SW480 (cell line): ENCODE measurements at regions not wholly inside any gene's neighbourhood (a gene's known extent, or its start where the extent isn't known, plus 50 kb on each side); places are given as distances from the start of the nearest gene placed in this dataset.
"Not testable (repeated sequence)": the region's sequence is repeated elsewhere in the genome, so short reads cannot be mapped to it uniquely, and the experiment has no call there.

Experiments
- DNase-seq: peaks from one replicate; pipeline ENCODE4 v3.0.0-alpha.2; 2016; ENCODE audit warnings: low spot score

DNA sequence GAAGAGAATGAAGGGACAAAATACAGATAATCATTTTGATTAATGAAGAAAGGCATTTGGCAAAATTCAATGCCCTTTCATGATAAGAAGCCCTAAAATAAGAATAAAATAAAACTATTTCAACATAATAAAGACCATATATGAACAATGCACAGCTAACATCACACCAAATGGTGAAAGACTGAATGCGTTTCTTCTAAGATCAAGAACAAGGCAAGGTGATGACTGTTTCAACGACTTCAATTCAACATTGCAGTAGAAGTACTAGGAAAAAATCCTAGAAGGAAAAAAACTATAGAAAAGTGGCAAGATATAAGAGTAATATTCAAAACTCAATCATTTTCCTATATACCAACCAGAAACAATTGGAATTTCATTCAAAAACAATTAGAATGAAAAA is 280.1 kb upstream of the GRM7 start:
- DNase-seq: no peak

DNA sequence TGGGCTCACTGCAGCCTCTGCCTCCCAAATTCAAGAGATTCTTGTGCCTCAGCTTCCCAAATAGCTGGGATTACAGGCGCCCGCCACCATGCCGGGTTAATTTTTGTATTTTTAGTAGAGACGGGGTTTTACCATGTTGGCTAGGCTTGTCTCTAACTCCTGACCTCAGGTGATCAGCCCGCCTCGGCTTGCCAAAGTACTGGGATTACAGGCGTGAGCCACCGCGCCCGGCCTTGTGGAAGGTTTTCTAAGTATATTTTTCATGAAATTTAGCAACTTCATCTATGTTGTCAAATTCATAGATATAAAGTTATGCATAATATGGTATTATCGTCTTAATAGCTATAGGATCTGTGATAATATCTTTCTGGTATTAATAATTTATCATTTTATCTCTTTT is 275.6 kb upstream of the GRM7 start:
- DNase-seq: no peak

DNA sequence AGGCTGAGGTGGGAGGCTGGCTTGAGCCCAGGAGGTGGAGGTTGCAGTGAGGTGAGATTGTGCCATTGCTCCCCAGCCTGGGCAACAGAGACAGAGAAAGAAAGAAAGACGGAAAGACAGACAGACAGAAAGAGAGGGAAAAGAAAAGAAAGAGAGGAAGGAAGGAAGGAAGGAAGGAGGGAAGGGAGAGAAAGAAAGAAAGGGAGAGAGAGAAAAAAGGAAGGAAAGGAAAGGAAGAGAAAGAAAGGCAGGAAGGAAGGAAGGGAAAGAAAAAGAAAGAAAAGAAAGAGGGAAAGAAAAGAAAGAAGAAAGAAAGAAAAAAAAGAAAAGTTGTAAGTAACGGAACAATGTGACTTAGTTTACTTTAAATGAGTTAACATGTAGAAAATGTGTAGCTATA is 260.7 kb upstream of the GRM7 start:
- no peak for DNase-seq

DNA sequence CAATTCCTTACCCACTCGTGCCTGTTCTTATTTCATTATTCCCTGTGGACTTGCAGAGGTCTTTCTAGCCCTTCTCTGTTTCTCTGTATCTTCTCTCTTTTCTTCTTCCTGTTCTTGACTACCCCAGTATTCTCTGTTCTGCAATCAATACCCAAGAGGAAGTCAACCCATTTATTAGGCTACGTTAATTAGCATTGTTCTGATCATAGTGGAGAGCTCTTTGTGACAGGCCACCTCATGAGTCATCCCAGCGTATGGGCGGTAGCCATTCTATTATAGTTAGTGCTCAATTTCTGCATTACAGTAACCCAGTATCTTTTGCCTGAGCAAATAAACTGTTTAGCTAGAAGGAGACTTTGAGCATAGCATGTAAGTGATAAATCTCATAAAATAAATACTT is 259.5 kb upstream of the GRM7 start:
- peak; percentile 25 for DNase-seq

DNA sequence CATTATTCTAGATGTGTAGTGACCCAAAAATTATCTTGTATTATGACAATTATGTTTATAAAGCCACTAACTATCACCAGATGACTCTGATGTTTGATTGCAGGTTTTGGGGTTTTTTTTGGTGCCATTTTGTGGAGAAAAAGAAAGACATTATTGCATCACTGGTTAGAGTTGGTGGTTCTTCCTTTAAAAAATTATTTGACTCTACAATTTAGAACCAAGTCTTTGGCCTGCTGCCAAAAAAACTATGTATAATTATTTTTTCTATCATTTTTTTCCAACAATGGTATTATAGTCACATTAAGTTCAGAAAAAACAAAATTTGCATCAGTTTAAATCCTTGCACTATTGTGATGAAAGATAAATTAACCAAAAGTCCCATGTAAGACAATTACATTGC is 258.6 kb upstream of the GRM7 start:
- DNase-seq: no peak

DNA sequence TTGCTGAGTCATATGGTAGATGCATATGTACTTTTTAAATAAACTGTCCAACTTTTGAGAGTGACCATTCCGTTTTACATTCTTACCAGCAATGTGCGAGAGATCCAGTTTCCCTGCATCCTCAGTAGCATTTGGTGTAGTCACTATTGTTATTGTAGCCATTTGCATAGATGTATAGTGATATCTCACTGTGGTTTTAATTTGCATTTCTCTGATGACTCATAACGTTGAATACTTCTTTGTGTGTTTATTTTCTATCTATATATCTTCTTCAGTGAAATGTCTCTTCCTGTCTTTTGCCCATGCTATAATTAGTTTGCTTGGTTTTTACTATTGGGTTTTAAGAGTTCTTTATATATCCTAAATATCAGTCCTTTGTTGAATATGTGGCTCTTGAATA is 255.7 kb upstream of the GRM7 start:
- peak; percentile 33 for DNase-seq

DNA sequence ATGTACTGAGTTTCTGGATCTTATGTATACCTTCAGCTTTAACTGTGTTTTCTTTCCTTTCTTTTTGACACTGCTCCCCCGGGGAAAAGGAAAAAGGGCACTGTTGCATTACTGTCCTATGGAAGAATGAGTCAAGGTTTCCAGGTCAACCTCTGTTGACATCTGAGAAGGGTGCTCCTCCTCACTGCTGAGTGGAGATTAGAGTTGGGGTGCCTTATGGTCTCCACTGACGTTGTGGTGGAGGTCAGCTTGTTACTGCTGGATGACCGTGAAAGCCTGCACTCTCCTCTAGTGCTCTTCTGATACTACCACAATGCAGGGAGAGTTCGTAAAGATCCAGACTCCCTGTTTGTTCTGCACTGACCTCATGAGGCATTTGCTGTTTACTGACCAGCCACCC is 252.1 kb upstream of the GRM7 start:
- no peak for DNase-seq

DNA sequence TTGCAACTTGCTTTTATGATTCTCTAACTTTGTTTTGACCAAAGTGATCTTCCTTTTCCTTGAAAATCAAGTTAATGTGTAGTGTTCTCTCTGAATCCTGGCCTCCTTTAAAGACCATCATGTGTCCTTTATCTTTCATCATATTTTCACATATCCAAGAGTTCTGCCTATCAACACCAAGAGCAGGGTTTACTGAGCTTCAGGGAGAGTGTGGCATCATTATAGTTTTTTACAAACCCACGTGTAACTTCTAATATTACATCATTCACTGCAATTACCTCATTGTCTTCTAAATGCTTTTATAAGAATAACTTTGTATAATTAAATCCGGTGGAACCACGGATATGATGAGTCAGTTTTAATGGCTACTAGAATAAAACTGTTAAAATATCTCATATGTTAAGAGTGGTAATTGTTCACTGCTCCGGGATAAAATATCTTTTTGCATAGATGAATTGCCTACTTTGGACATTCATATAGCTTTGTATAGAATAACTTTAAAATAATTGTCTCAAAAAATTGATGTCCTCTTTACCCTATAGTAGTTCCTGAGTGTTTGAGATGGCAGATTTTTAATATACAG is 248.8 kb upstream of the GRM7 start:
- DNase-seq: no peak

DNA sequence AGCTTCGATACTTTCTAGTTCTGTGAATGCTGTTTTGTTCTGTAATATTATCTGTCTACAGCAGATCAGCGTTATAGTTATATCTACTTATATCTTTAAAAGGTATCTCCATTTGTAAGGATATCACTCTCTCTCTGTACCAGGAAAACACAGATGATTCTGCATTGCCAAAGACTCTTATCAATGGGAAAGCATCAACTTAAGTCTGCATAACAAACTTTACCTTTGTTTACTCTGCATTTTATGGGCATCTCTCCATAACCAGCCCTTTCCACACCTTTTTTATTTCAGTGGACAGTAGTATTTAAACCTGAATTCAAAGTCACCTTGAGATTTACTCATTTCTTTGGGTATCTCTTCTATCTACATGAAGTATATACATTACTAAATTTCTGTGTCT is 238.7 kb upstream of the GRM7 start:
- no peak for DNase-seq

DNA sequence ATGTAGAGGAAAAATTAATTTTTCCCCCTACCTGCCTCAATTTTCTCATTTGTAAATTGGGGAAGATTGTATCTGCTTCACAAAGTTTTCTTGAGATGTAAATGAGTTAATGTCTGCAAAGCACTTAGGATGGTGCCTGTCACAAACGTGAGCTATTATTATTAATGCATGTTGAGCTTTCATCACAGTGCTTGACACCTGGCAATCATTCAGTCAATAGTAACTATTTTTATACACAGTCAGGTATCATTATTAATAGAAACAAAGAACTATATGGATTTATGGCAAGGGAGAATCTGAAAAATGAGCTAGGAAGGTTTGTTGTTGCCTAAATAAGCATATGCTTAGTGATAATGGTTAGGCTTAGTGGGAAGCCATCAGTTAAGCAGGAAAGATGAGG is 238.2 kb upstream of the GRM7 start:
- no peak for DNase-seq

DNA sequence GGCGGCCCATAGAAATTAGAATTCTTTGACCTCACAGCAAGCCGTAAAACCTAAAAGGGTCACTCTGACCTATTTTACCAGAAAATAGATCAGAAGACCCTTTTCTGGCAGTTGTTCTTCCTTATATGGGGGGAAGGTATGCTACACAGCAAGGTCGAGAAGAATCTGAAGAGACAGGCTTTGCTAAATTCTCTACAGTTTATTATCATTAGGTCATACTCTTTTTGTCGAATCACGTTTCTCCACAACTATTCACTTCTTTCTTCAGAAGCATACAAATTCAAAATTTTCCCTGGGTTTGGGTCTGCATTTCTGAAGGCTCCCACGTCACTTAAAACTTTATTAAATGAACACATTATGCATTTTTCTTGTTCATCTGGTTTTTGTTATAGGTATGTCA is 229.5 kb upstream of the GRM7 start:
- no peak for DNase-seq

DNA sequence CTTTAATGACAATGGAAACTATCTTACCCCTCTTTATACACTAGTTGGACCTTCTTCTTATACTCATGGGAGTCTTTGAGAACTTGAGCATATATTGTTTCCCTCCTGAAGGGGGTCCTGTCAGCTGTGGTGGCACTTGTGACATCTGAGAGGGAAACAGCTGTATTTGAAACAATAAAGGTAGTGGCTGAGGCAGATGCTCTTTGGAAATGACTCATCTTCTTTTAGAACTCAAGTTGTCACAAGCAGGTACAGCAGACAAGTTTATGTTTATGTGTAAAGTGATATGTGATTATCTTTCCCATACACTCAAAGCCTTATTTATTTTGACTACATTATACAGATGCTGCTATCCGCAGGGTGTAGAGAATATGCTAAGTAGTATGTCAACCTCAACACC is 220.0 kb upstream of the GRM7 start:
- DNase-seq: no peak

DNA sequence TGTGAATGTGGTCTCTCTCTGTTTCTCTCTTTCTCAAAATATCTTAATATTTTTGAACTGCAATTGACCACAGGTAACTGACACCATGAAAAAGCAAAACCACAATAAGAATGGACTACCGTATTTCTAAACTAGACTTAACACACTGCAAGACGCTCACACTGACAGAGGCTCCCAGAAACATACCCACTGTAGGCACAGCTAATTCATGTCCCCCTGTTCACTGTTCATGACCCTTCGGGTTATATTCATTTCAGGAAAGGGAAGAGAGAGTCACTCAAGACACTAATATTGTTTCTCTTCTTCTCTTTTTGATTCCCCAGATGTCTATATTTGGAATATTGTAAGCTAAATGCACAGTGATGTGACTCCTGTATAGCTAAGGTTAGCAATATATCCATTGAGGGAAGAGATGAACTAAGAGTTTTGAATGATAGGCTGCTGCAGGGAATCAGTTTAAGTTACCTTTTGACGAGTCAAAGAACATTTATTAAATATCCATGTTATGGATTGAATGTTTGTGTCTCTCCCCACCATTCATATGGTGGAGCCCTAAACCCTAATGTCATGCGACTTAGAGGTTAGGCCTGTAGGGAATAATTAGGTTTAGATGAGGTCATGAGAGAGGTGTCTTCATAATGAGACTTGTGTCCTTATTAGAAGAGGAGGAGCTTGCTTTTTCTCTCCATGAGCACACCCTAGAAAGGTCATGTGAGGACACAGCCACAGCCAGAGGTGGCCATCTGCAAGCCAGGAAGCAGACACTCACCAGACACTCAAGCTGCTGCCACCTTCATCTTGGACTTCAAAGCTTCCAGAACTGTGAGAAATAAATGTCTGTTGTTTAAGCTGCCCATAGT is 216.6 kb upstream of the GRM7 start:
- DNase-seq: peak; percentile 13

DNA sequence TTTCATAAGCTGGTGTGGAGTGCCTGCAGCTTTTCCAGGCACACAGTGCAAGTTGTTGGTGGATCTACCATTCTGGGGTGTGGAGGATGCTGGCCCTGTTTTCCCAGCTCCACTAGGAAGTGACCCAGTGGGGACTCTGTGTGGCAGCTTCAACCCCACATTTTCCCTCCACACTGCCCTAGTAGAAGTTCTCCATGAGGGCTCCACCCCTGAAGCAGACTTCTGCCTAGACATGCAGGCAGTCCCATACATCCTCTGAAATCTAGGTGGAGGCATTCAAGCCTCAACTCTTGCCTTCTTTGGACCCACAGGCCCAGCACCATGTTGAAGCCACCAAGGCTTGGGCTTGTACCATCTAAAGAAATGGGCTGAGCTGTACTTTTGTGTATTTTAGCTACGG is 206.2 kb upstream of the GRM7 start:
- DNase-seq: no peak

DNA sequence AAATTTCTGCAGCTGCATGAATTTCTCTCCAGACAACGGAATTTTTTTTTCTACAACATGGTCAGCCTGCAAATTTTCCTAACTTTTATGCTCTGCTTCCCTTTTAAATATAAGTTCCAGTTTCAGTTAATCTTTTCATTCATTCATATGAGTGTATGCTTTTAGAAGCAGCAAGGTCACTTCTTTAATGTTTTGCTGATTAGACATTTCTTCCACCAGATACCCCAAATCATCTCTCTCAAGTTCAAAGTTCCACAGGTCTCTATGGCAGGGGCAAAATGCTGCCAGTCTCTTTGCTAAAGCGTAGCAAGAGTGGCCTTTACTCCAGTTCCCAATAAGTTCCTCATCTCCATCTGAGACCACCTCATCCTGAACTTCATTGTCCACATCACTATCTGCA is 205.6 kb upstream of the GRM7 start:
- no peak for DNase-seq

DNA sequence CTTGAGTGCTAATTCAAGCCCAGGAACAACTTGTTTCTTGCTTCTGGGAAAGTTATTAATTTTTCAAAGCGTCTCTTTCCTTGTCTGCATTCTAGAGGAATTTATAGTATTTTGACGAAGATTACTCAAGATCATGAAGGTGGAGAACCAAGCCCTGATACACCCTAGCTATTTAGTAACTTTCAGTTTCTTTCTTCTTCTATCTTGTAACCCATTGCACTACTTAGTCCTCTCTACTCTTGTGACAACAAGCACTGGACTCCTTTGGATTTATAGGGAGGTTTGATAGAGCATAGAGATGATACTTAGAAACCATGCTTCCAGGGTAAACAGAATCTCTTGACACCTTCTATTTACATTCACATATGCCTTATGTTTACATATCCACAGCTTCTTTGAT is 203.3 kb upstream of the GRM7 start:
- no peak for DNase-seq

DNA sequence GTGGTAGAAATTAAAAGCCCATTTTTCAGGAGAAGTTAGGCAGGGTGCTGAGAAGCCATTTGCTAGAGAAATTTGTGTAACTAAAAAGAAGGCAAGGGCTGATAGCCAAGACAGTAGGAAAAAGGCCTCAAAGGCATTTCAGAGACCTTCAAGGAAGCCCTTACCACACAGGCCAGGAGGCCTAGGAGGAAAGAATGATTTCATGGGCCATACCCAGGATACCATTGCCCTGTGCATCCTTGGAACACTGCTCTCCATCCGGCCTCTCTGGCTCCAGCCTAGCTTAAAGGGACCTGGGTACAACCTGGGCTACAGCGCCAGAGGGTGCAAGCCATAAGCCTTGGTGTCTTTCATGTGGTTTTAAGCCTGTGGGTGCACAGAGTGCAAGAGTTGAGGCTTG is 193.6 kb upstream of the GRM7 start:
- DNase-seq: no peak

DNA sequence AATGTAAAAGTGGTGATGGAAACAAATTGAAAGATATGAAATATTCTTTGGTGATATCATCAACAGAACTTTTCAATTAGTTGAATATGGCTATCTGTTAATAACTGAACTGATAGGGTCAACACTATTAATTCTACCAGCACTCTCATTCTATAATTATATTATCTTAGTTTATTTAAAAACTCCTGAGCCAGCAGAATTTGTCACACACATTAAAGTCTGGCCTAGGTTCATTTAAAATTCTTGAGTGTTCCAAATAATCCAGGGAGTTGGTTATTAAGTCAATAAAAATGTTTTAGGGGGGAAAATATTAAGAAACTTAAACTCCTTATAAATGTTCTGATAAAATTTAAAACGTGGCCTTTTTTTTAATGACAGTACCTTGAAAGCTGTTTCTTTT is 189.6 kb upstream of the GRM7 start:
- DNase-seq: no peak

DNA sequence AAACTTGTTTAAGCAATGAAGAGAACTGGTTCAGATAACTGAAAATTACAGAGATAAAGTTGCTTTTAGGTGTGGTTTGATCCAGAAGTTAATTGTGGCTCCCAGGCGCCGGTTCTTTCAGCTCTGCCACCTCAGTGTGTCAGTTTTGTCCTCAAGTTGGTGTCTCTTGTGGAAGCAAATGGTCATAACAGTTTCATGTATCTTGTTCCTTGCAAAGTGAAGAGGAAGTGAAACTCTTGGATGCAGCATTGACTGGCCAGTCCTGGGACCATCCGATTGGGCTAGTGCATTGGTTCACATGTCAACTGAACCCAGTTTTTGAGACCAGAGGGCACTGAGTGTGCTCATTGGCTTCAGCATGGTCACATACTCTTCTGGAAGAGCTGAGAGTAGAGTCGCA is 181.4 kb upstream of the GRM7 start:
- no peak for DNase-seq

DNA sequence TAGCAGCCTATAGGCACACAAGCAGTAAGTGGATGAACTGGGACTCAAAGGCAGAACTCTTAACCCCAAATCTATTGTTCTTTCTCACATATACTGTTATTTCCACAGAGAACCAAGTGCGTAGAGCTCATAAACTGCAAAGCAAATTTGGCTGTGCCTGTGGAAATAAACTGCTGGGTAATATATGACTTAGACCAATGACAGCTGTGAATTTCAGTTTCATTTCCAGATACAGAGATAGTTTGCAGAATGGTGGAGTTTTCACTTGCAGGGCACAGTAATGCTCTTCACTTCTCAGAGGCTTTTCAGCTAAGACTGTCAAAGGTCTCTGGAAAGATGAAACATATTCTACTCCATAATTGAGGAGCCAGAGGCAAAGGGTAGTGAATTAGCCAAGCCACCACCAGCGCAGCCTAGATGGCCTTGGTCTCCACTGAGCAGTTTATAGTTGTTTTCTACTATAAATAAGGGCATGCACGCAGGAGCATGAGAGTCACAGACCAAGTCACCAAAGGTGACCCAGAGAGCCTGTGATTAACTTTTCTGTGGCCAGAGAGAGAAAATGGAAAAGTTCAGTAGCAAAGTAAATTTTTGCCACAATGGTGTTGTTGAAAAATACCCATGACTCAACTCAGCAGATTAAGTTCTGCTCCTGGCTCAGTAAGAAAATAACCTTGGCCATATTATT is 180.7 kb upstream of the GRM7 start:
- no peak for DNase-seq

DNA sequence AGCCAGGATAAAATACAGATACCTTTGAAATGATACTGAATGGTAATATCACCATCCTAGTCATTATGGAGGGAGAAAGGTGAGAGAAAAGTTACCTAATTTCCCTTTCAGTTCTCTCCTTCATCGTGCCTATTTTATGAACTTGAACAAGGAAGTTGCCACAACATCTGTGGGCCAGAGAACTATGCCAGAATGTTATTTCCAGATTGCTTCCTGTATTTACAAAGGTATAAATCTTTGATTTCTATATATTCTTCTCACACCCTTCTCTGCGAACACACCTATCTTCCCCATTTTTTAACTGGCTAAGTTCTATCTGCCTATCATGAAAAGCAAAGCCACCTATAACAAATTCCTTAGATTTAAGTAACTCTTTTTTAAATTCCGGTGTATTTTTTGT is 163.6 kb upstream of the GRM7 start:
- no peak for DNase-seq

DNA sequence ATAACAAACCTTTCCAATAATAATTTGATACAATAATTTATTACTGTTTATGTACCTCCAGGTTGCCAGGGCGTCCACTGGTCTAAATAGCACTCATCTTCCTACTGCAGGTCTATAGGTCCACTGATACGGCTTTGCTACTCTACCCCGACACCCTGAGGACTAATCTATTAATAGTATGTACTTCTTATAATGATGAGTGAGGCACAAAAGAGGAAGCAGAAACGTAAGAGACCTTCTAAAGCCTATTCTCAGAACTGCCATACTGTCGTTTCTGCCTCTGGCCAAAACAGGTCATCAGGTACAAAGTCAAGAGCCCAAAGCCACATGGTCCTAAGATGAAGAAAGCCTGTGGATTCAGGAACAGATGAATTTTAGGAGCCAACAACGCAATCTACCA is 163.2 kb upstream of the GRM7 start:
- DNase-seq: no peak

DNA sequence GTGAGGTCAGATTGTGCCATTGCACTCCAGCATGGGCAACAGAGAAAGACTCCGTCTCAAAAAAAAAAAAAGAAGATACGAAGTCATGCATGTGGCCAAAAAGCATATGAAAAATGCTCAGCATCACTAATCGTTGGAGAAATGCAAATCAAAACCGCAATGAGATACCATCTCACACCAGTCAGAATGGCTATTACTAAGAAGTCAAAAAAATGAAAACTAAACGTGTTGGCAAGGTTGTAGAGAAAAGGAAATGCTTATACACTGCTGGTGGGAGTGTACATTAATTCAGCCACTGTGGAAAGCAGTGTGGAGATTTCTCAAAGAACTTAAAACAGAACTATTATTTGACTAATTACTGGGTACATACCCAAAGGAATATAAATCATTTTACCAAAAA is 156.1 kb upstream of the GRM7 start:
- not testable (repeated sequence) for DNase-seq

DNA sequence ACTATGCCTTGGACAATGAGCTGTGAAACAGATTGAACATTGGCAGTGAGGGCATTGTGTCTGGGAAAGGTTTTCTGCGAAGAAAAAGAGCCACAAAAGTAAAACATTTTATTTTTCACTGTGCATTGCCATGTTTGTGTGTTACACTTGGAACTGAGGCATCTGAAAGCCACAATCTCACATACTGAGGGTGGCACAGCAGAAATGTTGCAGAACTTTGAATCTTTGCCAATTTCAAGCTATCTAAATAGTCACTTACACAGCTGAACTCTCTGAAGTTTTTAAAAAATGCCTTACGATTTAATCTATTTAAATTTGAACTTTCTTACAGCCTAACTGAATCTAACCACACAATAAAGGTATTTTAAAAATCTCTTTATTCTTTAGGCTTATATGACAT is 154.1 kb upstream of the GRM7 start:
- DNase-seq: no peak
